Activated naive CD4-positive, alpha-beta T cell treated with anti-CD3 and anti-CD28 coated beads, Interleukin-2, amount 50 U/mL, for 72 hours (primary cell): ENCODE measurements at regions not wholly inside any gene's neighbourhood (a gene's known extent, or its start where the extent isn't known, plus 50 kb on each side); places are given as distances from the start of the nearest gene placed in this dataset.
"Not testable (repeated sequence)": the region's sequence is repeated elsewhere in the genome, so short reads cannot be mapped to it uniquely, and the experiment has no call there.

Source experiments
- ATAC-seq, 2 donors: fragments of 150-1000 bp; cut with Tn5 transposase; 2 replicates each; pipeline ENCODE4 v1.10.0; 2021; ENCODE audit warnings: mild to moderate bottlenecking in 2 of 2, moderate library complexity in 2 of 2
- DNase-seq, 2 donors: peaks; one replicate each; pipeline ENCODE4 v3.0.0; 2021 to 2022; ENCODE audit warnings: low spot score in 2 of 2
- H3K27ac Mint-ChIP-seq, 2 donors: one replicate each; pipeline ENCODE4 v1.8.0; 2022; ENCODE audit warnings: mild to moderate bottlenecking in 2 of 2, mixed read lengths in 2 of 2
- H3K36me3 Mint-ChIP-seq, 2 donors: one replicate each; pipeline ENCODE4 v1.8.0; 2022; ENCODE audit warnings: mixed read lengths in 2 of 2
- H3K9me3 Mint-ChIP-seq, 2 donors: one replicate each; pipeline ENCODE4 v1.8.0; 2022; ENCODE audit warnings: mixed read lengths in 2 of 2

DNA sequence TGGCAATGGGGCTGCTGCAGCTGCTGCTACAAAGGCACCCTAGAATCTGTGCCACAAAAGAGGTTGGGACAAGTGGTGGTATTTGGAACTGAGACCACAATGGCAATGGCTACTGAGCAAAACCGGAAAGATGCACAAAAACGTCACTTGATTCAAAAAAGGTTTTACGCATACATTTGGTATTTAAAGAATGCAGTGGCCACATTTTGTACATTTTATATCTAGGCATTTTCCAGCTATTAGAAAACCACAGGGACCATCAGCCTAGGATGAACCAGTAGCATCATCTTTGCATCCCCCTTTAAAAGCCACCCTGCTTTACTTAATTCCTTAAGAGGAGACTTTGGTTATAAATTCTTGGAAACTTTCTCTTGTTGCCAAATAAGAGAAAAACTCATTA is 104.8 kb upstream of the CXCL13 start:
- Mint-ChIP-seq H3K9me3 (peaks cover 0 to 9% of the 10 kb centered on the region in 2 donors), H3K27ac (no peak overlapping the region), H3K36me3 (no peaks in the 10 kb centered on the region)
- DNase-seq, result no peak
- ATAC-seq, result no peak

DNA sequence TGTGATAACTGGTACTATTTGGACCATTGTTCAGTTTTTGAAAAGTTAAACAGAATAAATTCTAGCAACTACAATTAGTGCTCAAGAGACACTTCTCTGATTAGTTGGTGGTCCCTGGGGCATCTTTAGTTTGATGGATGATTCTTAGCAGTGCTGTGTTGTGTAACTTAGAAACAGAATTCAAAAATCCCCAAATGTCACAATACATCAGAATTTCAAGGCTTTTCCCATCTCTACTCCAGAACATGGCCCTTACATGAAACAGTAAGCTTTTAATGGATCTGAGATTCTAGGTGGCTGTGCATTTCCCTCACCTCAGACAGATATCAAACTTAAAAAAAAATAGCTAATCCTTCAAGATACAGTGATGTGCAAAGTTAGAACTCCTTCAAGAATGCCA is 104.4 kb upstream of the CXCL13 start:
- Mint-ChIP-seq H3K27ac (no peak overlapping the region), H3K9me3 (peaks cover 0 to 9% of the 10 kb centered on the region in 2 donors), H3K36me3 (no peaks in the 10 kb centered on the region)
- ATAC-seq (no peak), DNase-seq (no peak)

GRCh38 chr4:77501851-77502250 is 103.8 kb upstream of the CXCL13 start:
- Mint-ChIP-seq H3K27ac (no peak overlapping the region), H3K36me3 (no peaks in the 10 kb centered on the region), H3K9me3 (peaks cover 0 to 6% of the 10 kb centered on the region in 2 donors)
- ATAC-seq, result no peak
- no peak for DNase-seq

DNA sequence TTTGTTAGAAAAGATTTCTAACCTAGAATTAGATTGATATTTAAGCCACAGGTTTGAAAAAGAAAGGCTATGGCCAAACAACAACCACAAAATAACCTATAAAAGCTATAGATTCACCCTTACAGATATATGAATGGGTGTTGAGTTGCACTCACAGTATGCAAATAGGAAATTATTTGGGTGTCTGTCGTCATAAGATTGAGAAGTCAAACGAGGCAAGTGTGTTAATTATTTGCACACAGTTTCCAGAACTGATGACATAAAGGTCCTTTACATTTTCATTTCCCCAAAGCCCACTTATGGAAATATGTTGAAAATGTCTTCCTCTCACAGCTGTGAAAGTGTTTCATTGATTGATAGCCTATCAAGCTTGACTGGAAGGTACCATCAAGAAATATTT is 101.2 kb upstream of the CXCL13 start:
- H3K9me3 Mint-ChIP-seq, result no peaks in the 10 kb centered on the region
- ATAC-seq (no peak), DNase-seq (no peak)
- no peaks in the 10 kb centered on the region for H3K36me3 Mint-ChIP-seq
- H3K27ac Mint-ChIP-seq, result no peak overlapping the region

- H3K36me3 Mint-ChIP-seq, result no peaks in the 10 kb centered on the region
- no peaks in the 10 kb centered on the region for H3K9me3 Mint-ChIP-seq
- no peak overlapping the region for H3K27ac Mint-ChIP-seq
- DNase-seq, result no peak
- ATAC-seq, result peak in 1 of 2 donors; percentile 66
Observed at GRCh38 chr4:77505275-77505957, 100.2 kb upstream of the CXCL13 start.

DNA sequence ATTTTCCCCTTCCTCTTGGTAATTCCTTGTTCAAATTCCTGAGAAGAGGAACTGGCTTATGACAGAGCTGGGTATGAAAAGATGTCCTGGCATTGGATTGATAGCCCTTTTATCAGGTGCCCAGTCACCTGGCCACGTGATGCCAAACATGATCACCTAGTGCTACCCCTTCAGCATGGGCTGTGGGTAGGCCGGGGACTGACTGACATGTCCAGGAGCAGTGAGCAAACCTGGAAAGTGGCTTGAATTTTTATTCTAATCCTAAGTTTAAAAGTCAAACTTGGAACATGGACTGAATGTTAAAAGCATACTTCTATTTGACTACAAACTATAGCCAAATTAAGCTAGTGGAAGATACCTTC is 99.7 kb upstream of the CXCL13 start:
- ATAC-seq, result no peak

GRCh38 chr4:77510367-77510766 is 95.3 kb upstream of the CXCL13 start:
- Mint-ChIP-seq H3K27ac (no peak overlapping the region), H3K36me3 (no peaks in the 10 kb centered on the region)

More for the DNA sequence above, 99.7 kb upstream of the CXCL13 start:
- no peak for DNase-seq
- Mint-ChIP-seq H3K36me3 (no peaks in the 10 kb centered on the region), H3K27ac (no peak overlapping the region), H3K9me3 (no peaks in the 10 kb centered on the region)

GRCh38 chr4:77525538-77525937 is 80.1 kb upstream of the CXCL13 start:
- Mint-ChIP-seq H3K27ac (no peak overlapping the region), H3K36me3 (peaks cover 15 to 30% of the 10 kb centered on the region in 2 donors), H3K9me3 (peaks cover 0 to 13% of the 10 kb centered on the region in 2 donors)
- no peak for DNase-seq
- ATAC-seq, result no peak

More at GRCh38 chr4:77510367-77510766, 95.3 kb upstream of the CXCL13 start:
- DNase-seq (no peak), ATAC-seq (no peak)
- no peaks in the 10 kb centered on the region for H3K9me3 Mint-ChIP-seq

- not testable (repeated sequence) for DNase-seq, H3K27ac Mint-ChIP-seq, ATAC-seq
- peaks cover 0 to 26% of the 10 kb centered on the region in 2 donors for H3K36me3 Mint-ChIP-seq
- H3K9me3 Mint-ChIP-seq, result peaks cover 0 to 14% of the 10 kb centered on the region in 2 donors
Observed at GRCh38 chr4:77527900-77528299, 77.7 kb upstream of the CXCL13 start.

- peaks cover 6 to 28% of the 10 kb centered on the region in 2 donors for H3K9me3 Mint-ChIP-seq
- ATAC-seq (peak in 1 of 2 donors; percentile 92), DNase-seq (no peak)
- H3K36me3 Mint-ChIP-seq, result peaks cover 6 to 36% of the 10 kb centered on the region in 2 donors
- peak overlapping the region in 1 of 2 donors; percentile 86 for H3K27ac Mint-ChIP-seq
Observed at GRCh38 chr4:77538144-77538543, 67.5 kb upstream of the CXCL13 start.

- H3K27ac Mint-ChIP-seq, result peak overlapping the region in 1 of 2 donors; percentile 86
- peak in 1 of 2 donors; percentile 34 for DNase-seq
- peak in 1 of 2 donors; percentile 90 for ATAC-seq
Observed at GRCh38 chr4:77538574-77539157, 67.0 kb upstream of the CXCL13 start.

More at GRCh38 chr4:77538574-77539157, 67.0 kb upstream of the CXCL13 start:
- Mint-ChIP-seq H3K9me3 (peaks cover 6 to 31% of the 10 kb centered on the region in 2 donors), H3K36me3 (peaks cover 6 to 39% of the 10 kb centered on the region in 2 donors)
